ENCODE measurements at regions not wholly inside any gene's neighbourhood (a gene's known extent, or its start where the extent isn't known, plus 50 kb on each side); places are given as distances from the start of the nearest gene placed in this dataset.

DNA sequence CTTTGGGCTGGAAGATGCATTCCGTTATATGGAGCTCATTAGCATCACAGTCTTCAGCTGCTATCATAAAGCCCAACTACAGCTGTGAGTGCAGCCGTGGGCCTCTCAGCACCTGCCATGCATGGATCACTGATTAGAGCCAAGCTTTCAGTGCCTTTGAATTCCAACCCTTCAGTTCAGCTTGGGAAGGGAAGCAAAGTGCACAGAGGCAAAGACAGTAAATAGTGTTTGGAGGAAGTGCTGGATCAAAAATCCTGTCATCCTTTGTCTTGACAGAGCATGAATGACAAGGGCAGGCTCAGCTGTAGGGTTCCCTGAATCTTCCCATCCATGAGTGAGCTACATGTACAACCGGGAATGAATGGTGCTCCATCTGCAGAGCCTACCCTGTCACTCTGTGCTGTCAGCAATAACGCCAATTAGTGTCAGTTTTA lies 153.7 kb downstream of the DNAJB9 start:
- TF ChIP-seq, protein P1, sequence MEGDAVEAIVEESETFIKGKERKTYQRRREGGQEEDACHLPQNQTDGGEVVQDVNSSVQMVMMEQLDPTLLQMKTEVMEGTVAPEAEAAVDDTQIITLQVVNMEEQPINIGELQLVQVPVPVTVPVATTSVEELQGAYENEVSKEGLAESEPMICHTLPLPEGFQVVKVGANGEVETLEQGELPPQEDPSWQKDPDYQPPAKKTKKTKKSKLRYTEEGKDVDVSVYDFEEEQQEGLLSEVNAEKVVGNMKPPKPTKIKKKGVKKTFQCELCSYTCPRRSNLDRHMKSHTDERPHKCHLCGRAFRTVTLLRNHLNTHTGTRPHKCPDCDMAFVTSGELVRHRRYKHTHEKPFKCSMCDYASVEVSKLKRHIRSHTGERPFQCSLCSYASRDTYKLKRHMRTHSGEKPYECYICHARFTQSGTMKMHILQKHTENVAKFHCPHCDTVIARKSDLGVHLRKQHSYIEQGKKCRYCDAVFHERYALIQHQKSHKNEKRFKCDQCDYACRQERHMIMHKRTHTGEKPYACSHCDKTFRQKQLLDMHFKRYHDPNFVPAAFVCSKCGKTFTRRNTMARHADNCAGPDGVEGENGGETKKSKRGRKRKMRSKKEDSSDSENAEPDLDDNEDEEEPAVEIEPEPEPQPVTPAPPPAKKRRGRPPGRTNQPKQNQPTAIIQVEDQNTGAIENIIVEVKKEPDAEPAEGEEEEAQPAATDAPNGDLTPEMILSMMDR (IDR thresholded peaks at IDR 0.05; ENCODE audit: insufficient read depth, low read length) = no peak
- no peak for TF ChIP-seq POLR2AphosphoS5 (IDR thresholded peaks at IDR 0.05; ENCODE audit: low read depth)
- TF ChIP-seq, protein P2, sequence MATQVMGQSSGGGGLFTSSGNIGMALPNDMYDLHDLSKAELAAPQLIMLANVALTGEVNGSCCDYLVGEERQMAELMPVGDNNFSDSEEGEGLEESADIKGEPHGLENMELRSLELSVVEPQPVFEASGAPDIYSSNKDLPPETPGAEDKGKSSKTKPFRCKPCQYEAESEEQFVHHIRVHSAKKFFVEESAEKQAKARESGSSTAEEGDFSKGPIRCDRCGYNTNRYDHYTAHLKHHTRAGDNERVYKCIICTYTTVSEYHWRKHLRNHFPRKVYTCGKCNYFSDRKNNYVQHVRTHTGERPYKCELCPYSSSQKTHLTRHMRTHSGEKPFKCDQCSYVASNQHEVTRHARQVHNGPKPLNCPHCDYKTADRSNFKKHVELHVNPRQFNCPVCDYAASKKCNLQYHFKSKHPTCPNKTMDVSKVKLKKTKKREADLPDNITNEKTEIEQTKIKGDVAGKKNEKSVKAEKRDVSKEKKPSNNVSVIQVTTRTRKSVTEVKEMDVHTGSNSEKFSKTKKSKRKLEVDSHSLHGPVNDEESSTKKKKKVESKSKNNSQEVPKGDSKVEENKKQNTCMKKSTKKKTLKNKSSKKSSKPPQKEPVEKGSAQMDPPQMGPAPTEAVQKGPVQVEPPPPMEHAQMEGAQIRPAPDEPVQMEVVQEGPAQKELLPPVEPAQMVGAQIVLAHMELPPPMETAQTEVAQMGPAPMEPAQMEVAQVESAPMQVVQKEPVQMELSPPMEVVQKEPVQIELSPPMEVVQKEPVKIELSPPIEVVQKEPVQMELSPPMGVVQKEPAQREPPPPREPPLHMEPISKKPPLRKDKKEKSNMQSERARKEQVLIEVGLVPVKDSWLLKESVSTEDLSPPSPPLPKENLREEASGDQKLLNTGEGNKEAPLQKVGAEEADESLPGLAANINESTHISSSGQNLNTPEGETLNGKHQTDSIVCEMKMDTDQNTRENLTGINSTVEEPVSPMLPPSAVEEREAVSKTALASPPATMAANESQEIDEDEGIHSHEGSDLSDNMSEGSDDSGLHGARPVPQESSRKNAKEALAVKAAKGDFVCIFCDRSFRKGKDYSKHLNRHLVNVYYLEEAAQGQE (IDR thresholded peaks at IDR 0.05; ENCODE audit: insufficient replicate concordance, low read depth) = no peak
- no peak for TF ChIP-seq SPI1 (IDR thresholded peaks at IDR 0.05; ENCODE audit: borderline replicate concordance, low read depth)

Data from HL-60 (cell line).